8988T (cell line): ENCODE measurements at regions not wholly inside any gene's neighbourhood (a gene's known extent, or its start where the extent isn't known, plus 50 kb on each side); places are given as distances from the start of the nearest gene placed in this dataset.
"Not testable (repeated sequence)": the region's sequence is repeated elsewhere in the genome, so short reads cannot be mapped to it uniquely, and the experiment has no call there.

Experiments
- DNase-seq: peaks from one replicate; pipeline ENCODE4 v3.0.0; 2011

GRCh38 chr14:43132441-43132840 lies 1374.6 kb downstream of the FSCB start:
- DNase-seq: no peak

GRCh38 chr14:43128429-43128828 lies 1378.7 kb downstream of the FSCB start:
- not testable (repeated sequence) for DNase-seq

- not testable (repeated sequence) for DNase-seq
These were observed 1379.2 kb downstream of the FSCB start for GRCh38 chr14:43127874-43128273.

- DNase-seq: no peak
These were observed 1383.5 kb downstream of the FSCB start for GRCh38 chr14:43123544-43123943.

- no peak for DNase-seq
These were observed 1387.4 kb downstream of the FSCB start for GRCh38 chr14:43119672-43120071.

GRCh38 chr14:43116341-43116740 lies 1390.7 kb downstream of the FSCB start:
- DNase-seq: no peak

GRCh38 chr14:43105305-43105704 lies 1401.8 kb downstream of the FSCB start:
- no peak for DNase-seq

- DNase-seq: no peak
These were observed 1416.7 kb downstream of the FSCB start for GRCh38 chr14:43090380-43090779.

- no peak for DNase-seq
These were observed 1419.4 kb downstream of the FSCB start for GRCh38 chr14:43087666-43088065.

- no peak for DNase-seq
These were observed 1421.3 kb downstream of the FSCB start for GRCh38 chr14:43085819-43086218.

- DNase-seq: not testable (repeated sequence)
These were observed 1439.7 kb downstream of the FSCB start for GRCh38 chr14:43067372-43067771.

GRCh38 chr14:43056106-43056505 lies 1449.4 kb downstream of the LRFN5 start:
- no peak for DNase-seq

GRCh38 chr14:43052897-43053296 lies 1446.2 kb downstream of the LRFN5 start:
- no peak for DNase-seq

- DNase-seq: no peak
These were observed 1437.2 kb downstream of the LRFN5 start for GRCh38 chr14:43043850-43044249.

GRCh38 chr14:43042408-43042807 lies 1435.7 kb downstream of the LRFN5 start:
- DNase-seq: no peak

GRCh38 chr14:43041976-43042375 lies 1435.3 kb downstream of the LRFN5 start:
- DNase-seq: no peak

GRCh38 chr14:43041207-43041606 lies 1434.5 kb downstream of the LRFN5 start:
- DNase-seq: no peak

GRCh38 chr14:43039881-43040280 lies 1433.2 kb downstream of the LRFN5 start:
- DNase-seq: no peak

GRCh38 chr14:43031598-43031997 lies 1424.9 kb downstream of the LRFN5 start:
- no peak for DNase-seq

GRCh38 chr14:43022094-43022800 lies 1415.6 kb downstream of the LRFN5 start:
- DNase-seq: no peak

- no peak for DNase-seq
These were observed 1413.2 kb downstream of the LRFN5 start for GRCh38 chr14:43019826-43020225.

- no peak for DNase-seq
These were observed 1407.7 kb downstream of the LRFN5 start for GRCh38 chr14:43014338-43014737.

- DNase-seq: no peak
These were observed 1406.1 kb downstream of the LRFN5 start for GRCh38 chr14:43012817-43013216.

- DNase-seq: no peak
These were observed 1399.1 kb downstream of the LRFN5 start for GRCh38 chr14:43005807-43006206.

GRCh38 chr14:43003845-43004244 lies 1397.2 kb downstream of the LRFN5 start:
- no peak for DNase-seq
